HG02642 (cell line): ENCODE measurements at regions not wholly inside any gene's neighbourhood (a gene's known extent, or its start where the extent isn't known, plus 50 kb on each side); places are given as distances from the start of the nearest gene placed in this dataset.

ENCODE experiments used
- ATAC-seq: cut with Tn5 transposase; IDR thresholded peaks from one replicate; pipeline ENCODE4 v1.9.1; 2021; ENCODE audit warnings: mild to moderate bottlenecking; ENCODE audit not compliant: unreplicated experiment, poor library complexity

DNA sequence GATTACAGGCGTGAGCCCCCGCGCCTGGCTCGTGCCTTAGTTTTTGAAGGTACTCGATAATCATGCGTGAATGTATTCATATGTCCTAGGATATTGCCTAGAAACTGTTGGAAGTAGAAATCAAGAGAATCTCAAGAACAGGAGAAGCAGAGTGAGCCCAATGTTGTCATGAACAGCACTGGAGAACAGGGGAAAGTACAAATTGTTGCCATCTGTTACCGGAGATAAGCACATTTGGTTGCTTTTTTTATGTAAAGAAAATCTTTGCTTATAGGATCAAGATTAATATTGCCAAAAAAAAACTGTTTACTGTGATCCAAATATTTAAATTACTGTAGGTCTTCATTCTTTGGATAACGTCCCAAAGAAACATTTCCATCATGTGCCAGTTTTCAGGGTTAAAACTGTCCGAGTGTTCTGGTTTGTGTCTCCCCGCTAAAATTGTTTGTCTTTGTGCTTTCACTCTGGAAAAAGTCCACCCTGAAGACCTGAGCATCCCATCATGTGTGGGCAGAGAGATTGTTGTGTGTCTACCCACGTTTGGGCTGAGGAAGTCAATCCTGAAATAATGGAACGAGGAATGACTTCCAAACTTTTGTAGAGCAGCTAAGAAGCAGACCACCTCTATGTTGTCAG is 95.7 kb upstream of the CELF2 start:
- ATAC-seq: no peak

DNA sequence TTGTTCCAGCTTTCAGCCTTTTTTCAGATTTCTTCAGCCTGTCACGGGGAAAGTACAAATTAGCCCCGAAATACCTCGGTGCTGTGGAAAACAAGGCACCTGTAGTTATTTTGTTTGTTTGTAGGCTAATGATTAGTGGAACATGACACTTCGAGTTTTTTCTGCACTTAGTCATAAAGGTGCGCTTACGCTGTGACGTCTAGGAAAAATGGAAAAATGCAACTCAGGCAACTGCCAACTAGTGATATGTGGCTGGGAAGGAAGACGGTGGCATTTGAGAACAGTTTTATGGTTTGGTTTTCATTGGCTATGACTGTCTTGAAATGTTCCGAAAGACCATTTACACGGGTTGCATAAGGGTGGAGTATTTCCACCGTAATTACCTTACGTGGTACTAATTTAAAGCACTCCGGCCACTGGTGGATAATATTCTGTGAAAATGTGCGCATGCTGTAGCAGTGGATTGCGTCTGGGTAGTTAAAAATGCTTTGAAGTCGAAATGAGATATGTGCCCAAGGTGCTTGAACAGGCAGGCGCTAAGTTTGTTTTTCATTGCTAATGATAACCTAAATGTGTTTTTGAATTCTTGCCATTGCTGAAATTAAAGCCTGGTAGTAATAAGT is 94.5 kb upstream of the CELF2 start:
- ATAC-seq: no peak

DNA sequence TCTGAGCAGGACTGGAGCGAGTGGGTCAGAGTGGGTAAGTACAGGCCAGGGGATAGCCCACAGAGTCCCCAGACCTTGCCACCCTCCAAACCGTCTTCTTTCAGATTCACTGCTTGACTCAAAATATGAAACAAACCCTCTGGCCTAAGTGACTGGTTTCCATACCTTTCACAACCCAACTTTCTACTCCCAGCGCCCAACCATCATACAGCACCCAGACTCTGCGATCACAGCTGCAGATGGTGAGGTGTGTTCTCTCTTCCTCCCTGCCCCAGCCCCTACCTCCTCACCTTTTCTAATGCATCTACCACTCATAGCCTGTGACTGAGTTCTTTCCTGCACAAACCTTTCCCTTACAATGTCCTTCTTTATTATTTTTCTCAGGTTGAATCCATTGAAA is 92.0 kb upstream of the CELF2 start:
- ATAC-seq: no peak

DNA sequence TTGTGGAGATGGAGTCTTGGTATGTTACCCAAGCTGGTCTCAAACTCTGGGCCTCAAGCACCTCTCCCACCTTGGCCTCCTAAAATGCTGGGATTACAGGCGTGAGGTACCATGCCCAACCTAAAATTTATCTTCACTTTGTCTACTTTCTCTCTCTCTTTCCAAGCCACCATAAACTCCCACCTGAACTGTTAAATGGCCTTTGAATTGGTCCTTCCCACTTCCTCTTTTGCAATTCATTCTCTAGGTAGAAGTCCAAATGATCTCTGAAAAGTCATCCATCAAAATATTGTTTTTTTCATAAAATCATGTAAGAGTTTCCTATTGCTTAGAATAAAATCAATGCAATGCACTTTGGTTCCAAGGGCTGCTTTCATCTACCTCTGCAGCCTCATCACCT is 90.1 kb upstream of the CELF2 start:
- ATAC-seq: no peak

DNA sequence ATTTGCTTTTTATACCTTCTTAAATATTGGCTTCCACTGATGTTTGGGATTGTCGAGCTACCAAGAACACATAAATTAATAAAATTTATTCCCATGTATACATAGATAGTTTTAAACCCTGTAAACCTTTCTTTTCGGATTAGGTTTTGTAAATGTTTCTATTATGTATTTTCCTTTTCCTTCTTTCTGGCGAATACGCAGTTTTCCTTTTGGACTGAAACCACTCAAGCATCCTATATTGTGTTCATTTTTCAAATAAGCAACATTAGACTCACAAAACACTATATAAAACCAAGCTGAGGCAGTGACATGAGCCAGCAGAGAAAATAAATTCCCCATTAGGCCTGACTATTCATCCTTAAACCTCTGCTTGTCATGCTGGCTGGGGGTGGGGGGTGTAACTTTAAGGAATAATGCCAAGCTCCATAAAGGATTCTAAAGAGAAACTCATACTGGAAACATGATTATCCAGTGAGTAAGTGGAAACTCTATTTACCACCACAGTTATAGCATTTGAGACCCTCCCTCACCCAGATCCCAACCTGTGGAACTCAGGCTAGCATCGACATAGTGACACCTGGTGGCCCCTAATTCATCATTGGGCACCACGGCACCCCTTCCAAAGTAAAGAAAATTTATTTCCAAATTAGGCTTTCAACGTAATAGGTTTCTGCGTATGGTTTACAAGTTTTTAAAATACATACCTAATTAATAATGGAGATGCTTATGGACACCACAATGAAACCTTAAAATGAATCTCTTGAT is 86.5 kb upstream of the CELF2 start:
- ATAC-seq: no peak

DNA sequence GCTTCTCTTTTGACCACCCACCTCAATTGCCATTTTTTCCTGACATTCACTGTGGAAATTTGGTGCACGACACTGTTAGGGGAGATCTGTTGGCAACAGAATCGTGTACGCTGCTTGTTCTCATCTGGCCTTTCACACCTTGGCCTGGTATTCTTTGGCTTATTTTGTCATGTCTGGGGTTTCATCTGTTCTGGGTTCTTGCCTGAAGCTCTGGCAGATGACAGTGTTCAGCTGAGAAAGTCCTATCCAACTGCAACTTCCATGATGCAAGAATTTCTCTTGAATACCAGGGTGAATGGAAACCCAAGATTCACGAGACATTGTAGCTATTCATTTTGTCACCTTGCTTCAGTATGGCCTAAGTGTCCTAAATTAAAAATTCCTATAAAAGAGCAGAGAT is 82.6 kb upstream of the CELF2 start:
- ATAC-seq: no peak

DNA sequence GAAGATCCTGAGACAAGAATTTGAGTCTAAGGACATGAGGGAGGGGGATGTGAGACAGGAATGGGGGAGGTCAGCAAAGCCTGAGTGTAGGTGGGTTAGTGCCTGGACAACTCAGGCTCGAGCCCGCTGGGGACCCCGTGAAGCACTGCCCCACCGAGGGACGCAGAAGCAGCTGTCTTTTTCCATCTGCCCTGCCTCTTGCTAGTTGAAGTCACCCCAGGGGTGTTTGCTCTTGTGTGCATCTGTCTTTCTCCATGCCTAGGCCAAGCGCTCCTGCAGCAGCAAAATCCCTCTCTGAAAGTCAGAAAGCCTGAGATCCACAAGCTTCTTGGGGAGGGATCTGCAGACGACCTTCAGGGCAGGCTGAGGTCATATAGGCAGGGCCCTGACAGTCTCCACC is 79.0 kb upstream of the CELF2 start:
- no peak for ATAC-seq

DNA sequence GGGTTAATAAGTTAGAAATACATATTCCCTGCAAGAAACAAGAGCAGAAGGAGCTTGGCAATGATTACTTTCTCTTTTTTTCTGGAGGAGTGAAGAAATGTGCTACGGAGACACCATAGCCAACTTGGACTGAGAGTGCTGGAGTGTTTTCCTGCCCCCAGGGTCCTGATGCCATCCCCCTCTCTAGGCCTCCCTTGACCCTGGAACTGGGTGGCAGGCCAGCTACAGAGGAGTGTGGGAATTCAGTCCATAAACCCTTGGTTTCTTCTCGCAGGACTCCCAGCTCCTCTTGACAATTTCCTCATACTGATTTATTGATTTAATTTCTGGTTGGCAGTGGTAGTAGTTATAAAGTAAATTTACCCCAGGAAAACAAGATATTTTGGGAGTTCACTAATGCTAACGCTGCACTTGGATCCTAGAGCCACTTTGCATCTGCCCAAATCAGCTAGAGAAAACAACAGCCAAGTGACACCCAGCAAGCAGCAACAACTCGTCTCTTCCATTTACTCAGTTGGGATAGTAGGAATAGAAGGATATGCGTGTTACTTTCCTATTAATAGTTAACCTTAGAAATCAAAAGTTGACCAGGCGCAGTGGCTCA is 76.4 kb upstream of the CELF2 start:
- ATAC-seq: no peak

DNA sequence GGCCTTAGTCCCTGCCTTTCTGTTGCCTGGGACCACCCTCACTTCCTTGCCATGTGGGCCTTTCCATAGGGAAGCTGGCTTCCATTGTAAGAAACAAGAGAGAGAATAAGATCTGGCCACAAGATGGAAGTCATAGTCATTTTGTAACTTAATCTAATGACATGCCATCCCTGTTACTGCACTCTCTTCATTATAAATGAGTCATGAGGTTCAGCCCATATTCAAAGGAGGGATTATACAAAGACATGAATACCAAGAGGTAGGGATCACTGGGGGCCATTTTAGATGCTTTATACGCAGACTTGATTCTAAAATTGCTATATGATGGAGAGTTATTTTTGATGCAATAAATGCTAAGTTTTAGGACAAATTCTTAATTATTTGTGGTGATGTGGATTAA is 75.2 kb upstream of the CELF2 start:
- no peak for ATAC-seq

DNA sequence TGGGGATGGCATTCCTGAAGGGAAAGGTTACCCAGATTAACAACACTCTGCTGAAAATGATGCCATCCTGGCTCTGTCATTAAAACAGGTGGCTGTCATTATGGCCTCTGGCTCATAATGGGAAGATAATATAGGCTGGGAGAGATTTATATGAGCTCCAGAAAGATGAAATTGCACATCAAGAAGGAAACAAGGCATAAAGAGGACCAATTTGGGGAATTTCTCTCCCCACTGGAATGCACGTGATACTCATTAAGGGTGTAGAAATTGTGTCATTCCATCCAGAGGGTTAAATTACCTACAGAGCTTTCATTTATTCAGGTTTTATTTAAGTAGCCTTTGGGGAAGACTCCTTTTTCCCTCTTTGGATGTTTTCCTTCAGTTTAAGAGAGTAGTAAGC is 71.6 kb upstream of the CELF2 start:
- ATAC-seq: no peak

DNA sequence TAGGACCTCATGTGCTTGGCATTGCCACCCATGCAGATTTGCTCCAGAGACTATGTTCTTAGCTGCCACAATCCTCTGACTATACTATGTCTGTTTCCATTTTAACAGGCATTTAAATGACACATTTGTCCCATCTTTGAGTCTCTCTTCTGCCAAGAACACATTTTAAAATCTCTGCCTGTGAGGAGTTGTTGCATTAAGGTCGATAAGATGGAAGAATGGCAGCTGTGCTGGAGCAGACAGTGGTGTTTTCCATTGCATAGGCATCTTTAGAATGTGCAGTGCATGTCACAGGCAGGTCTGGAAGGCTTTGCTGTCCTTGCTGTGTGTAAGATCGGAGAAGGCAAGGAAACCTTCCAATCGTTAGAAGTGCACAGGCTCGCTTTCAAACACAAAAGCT is 70.9 kb upstream of the CELF2 start:
- ATAC-seq: no peak

DNA sequence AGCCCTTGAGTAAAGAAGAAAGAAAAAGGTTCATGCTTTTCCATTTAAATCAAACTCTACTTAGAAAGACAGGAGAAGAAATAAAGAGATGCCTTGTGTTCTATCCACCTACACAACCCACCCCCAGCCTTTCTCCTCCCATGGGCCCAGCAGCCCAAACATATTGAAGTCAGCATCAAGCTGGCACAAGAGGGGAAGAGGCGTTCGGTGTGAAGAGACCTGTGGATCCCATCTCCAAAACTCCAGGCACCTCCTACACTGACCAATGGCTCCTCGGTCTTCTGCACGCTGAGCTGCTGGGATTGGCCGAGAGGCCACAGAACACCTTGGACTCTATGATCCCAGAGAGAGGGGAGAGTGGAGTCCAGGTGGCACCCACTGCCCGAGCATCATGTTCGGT is 66.0 kb upstream of the CELF2 start:
- no peak for ATAC-seq

DNA sequence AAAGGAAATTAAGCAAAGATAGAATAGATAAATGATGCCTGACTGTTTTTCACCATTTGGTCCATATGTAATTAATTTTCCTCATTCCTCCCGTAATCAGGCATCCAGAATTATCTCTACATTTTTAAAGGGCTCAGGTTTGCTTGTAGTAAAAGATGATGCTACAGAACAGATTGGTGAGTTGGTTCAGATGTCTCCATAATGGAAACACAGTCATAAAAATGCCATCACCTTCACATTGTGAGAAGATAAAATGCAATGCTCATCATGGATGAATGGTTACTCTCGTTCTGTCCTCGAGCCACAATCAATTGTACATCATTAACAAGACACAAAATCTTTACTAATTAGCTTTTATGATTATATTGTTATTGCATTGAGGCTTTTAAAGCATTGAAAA is 64.9 kb upstream of the CELF2 start:
- ATAC-seq: no peak

DNA sequence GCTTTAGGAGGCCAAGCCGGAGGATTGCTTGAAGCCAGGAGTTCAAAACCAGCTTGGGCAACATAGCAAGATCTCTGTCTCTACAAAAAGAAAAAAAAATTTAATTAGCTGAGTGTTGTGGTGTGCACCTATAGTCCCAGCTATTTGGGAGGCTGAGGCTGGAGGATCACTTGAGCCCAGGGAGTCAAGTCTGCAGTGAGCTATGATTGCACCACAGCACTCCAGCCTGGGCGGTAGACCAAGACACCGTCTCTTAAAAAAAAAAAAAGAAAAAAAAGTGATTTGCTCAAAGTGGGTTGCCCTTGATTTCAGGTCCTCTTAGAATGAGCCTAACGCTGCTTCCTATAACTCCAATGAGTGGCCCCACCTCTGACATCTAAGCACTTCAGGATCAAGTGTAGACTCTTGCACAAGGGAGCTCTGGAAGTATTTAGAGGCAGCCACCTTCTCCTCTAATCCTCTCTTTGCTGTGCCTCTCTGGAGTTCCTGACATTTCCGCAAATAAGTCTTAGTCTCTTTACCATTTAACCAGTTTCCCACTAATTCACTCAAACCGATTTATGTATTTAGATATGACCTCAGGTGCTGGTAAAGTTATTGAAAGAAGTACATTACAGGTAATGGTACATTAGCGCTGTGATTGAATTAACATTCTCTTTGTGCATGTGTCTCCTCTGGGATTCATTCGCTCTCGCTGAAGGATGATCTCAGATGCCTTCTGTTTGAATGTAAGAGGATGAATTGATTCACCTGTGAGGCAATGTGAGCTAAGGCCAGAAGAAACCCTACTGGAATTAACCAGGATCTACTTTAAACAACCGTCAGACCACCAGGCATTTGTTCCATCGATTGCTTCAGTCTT is 60.8 kb upstream of the CELF2 start:
- no peak for ATAC-seq

DNA sequence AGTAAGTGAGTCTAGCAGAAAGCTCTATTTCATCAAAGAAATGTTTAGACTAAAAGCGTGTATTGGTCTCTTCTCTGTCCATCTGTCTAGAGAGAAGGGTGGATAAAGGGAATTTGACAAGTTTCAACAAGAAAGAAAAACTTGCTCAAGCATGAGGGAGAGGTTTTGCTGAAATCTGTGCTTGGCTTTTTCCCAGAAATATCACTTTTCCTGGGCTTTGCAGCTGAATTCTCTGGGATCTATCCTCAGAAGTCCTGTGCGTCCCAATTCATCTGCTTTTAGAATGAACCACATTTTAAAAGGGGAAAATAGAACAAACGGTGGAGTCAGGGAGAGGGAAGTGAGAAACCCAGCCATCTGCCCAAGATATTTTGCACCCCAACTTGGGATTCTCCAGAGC is 59.6 kb upstream of the CELF2 start:
- ATAC-seq: no peak

DNA sequence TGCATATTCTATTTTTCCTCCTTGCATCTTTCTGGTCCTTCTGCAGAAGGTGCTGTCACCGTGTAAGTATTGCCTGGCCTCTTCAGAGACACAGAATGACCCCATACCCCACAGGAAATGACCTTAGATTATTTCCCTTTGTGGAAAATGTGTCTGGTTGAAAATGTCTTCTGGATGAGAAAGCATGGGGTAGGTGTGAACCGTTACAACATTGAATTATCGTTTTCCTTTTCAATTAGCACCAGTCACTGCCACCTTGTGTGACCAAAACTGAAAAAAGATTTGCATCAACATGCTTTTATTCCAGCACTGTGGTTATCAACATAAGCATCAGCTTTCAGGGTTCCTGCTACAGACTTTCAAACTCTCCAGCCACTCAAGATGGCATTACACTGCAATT is 58.0 kb upstream of the CELF2 start:
- ATAC-seq: peak; percentile 68

DNA sequence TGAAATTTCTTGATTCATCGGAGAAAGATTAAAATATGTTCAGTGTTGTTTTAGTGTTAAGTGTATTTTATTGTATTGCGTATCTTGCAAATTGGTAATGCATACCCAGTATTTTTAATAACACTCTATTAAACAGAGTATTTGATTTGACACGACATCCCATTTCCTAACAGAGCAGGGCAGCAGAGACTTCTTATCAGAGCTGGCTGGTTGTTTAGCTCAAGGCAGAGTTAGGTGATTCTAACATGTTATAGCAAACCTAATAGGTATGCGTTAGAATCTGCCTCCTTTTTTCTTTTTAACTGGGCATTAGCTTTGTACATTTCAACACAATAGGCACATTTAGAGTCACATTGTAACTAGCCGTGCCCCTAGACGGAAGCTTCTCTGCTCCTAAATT is 57.1 kb upstream of the CELF2 start:
- no peak for ATAC-seq

DNA sequence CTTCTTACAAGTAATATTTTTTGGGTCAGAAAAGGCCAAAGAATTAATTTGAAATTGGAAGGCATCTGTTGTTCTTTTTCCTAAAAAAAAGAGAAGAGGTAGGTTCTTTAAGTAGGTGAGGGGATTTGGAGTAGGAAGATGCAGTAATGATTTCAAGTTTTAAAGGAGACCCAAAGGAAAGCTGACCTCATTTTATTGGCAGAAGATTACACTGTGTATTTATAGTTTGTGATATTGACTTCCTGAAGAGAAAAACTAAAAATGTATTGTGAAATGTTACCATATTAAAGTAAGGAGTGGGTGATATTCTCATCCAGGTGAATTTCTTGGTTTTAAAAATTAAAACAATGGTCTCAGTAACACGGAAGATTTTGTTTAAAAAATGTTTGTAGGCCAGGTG is 56.6 kb upstream of the CELF2 start:
- no peak for ATAC-seq

DNA sequence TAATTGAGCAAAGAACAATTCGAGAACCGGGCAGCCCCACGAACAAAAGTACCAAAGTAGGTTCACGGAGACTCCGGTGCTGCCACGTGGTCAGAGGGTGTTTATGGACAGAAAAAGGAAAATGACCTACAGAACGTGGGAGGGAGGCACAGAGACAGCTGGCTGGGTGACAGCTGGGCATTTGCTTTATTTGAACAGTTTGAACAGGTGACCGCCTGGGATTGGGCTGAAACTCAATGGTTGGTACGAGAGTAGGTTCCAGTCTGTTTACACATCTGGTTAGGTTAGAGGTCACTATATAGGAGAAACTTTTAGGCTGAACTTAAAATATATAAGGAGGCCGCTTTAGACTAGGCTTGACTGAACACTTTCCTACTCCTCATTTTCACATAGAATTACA is 50.6 kb upstream of the CELF2 start:
- ATAC-seq: no peak

DNA sequence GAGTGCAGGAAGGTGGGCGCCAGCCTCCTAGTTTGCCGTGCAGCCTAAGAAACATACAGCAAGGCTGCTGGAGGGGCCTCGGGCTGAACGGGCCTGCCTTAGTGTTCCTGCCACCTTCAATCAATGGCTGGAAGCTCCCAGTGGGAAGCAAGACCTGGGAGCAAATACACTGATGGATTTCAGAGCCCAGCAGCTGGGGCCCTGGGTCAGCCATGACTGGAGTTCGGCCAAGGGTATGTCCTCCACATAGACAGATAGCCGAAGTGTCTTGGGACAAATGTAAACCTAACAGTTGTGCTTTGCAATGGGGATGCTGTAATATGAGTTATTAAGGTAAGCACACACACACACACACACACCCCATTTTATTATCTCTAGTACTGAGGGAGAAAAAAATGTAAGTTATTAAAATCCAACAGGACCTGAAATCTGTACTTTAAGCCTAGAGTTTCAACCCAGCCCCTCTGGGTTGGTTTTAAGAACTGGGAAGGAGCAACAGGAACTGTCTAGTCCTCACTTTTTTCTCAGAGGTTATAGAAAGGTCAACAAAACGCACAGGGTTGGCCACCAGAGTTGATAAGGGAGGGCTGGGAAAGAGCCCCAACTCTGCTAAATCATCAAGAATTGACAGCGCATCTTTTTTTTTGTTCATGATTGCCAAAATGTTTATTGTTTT is 50.0 kb upstream of the CELF2 start:
- ATAC-seq: no peak
